GM19025 (cell line): ENCODE measurements at regions not wholly inside any gene's neighbourhood (a gene's known extent, or its start where the extent isn't known, plus 50 kb on each side); places are given as distances from the start of the nearest gene placed in this dataset.
A peak's percentile ranks its signal among the peaks of the same experiment; 100 is the strongest.
"Not testable (repeated sequence)": the region's sequence is repeated elsewhere in the genome, so short reads cannot be mapped to it uniquely, and the experiment has no call there.

Experiments
- ATAC-seq: cut with Tn5 transposase; IDR thresholded peaks from one replicate; pipeline ENCODE4 v1.9.1; 2021; ENCODE audit warnings: mild to moderate bottlenecking, low read depth, moderate library complexity; ENCODE audit not compliant: unreplicated experiment

DNA sequence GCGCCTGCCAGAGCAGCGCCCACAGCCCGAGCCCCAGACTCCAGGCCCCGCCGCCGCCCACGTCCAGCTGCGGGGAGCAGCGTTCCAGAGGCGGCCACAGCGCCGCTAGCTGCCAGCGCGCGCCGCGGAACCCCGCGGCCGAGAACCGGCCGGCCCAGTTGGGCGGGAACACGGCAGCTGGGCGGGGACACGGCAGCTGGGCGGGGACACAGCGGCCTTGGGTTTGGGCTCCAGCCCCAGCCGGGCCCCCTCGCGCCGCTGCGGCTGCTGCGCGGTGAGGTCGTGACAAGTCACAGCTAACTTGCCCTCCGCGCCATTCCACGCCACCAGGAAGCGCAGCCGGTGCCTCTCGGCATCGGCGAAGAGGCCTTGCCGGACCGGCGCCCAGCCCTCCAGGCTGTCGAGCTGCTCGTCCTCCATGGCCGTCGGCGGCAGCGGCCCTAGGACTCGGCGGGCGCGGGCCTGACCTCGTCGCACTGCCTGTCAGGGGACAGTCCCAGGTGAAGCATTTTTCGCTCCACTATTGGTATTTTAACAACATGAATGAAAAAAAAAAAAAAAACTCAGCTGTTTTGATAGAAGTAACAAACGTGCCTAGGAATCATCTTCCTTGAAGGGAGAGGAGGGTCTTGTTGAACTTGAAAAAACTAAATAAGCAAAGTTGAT lies 56.6 kb upstream of the GOLGA8N start:
- ATAC-seq: peak; percentile 90

GRCh38 chr15:32536057-32536493 lies 57.2 kb upstream of the GOLGA8N start:
- ATAC-seq: peak; percentile 24

GRCh38 chr15:32535150-32535898 lies 57.9 kb upstream of the GOLGA8N start:
- not testable (repeated sequence) for ATAC-seq

DNA sequence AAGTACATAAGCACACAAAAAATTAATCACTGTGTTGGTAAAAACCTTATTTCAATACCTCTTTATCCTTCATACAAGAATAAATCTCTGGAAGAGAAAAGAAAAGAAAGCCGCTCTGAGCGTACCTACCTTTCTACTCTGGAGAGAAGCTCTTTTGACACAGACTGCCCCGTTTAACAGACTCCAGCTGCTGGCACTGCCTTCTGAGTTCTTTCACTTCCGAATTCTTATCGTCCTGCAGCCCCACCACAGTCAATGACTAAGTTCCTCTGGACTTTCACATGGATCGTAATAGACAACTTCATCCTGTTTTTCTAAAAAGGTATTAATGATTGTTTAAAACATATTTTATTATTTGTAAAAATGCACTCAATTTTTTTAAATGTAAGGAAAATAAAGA lies 67.5 kb upstream of the GOLGA8O start:
- ATAC-seq: not testable (repeated sequence)

DNA sequence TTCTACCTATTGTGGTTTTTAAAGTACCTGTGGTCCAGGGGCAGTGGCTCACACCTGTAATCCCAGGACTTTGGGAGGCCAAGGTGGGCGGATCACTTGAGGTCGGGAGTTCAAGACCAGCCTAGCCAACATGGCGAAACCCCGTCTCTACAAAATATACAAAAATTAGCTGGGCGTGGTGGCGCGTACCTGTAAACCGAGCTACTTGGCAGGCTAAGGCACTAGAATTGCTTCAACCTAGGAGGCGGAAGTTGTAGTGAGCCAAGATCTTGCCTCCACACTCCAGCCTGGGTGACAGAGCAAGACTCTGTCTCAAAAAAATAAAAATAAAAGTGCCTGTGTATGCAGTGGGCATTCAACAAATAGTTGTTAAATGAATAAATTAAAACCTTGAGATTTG lies 67.0 kb upstream of the GOLGA8O start:
- ATAC-seq: not testable (repeated sequence)

GRCh38 chr15:32518976-32519375 lies 63.5 kb upstream of the GOLGA8O start:
- ATAC-seq: not testable (repeated sequence)

DNA sequence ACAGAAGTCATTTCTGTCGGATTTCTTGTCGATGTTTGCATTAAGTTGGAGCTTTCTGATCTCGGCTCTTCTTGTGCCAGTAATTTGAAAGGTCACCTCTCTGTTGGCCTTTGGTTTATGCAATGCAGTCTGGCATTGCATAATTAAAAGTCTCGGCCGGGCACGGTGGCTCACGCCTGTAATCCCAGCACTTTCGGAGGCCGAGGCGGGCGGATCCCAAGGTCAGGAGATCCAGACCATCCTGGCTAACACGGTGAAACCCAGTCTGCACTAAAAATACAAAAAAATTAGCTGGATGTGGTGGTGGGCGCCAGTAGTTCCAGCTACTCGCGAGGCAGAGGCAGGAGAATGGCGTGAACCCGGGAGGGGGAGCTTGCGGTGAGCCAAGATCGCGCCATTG lies 62.6 kb upstream of the GOLGA8O start:
- ATAC-seq: not testable (repeated sequence)

GRCh38 chr15:32516954-32517353 lies 61.5 kb upstream of the GOLGA8O start:
- not testable (repeated sequence) for ATAC-seq

DNA sequence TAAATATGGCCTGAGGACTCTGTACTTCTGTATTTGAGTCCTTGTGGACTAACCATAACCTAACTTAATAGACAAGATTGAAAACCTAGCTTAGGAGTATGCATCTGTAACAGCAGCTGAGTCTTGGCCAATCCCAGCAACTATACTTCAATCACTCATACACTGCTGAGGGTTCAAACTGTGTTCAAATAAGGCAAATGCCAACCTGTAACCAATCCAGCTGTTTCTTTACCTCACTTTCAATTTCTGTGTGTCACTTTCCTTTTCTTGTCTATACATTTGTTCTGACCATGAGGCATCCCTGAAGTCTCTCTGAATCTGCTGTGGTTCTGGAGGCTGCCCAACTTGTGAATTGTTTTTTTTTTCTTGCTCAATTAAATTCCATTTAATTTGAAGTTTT lies 57.9 kb upstream of the GOLGA8O start:
- not testable (repeated sequence) for ATAC-seq

DNA sequence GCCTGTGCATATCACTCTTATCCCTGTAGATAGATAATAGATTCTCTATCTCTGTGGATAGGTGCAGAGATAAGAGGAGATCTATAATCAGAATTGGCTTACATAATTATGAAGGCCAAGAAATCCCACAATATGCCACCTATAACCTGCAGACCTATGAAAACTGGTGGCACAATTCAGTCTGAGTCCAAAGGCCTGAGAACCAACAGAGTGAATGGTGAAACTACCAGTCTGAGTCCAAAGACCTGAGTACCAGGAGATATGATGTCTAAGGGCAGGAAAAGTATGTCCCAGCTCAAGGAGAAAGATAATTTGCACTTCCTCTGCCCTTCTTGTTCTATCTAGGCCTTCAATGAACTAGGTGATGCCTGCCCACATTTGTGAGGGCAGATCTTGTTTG lies 54.6 kb upstream of the GOLGA8O start:
- ATAC-seq: not testable (repeated sequence)

GRCh38 chr15:32508081-32508480 lies 52.6 kb upstream of the GOLGA8O start:
- ATAC-seq: not testable (repeated sequence)

DNA sequence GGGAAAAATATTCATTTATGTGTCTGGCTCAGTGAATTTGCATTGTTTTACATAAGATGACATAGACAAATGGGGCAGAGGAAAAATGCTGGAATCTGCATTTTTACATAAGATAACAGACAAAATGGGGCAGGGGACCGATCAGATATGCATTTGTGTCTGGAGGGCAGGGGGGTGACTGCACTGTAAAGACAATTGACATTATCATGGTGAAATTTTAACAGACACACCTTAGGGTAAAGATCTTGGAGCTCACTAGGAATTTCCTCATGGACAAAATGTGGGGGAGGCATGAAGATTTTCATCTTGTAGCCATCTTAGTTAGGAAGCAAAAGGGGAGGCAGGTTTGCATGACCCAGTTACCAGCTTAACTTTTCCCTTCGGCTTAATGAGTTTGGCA lies 51.4 kb upstream of the GOLGA8O start:
- ATAC-seq: not testable (repeated sequence)

GRCh38 chr15:32505633-32506032 lies 50.2 kb upstream of the GOLGA8O start:
- not testable (repeated sequence) for ATAC-seq
